ENCODE measurements at regions not wholly inside any gene's neighbourhood (a gene's known extent, or its start where the extent isn't known, plus 50 kb on each side); places are given as distances from the start of the nearest gene placed in this dataset.

GRCh38 chr15:98440917-98441316, 207.4 kb upstream of the IGF1R start:
- TF ChIP-seq CTCF (IDR thresholded peaks at IDR 0.05; ENCODE audit: insufficient read depth, low read length, poor library complexity, severe bottlenecking): no peak
- no peak for TF ChIP-seq EZH2phosphoT487 (conservative IDR thresholded peaks at IDR 0.05; ENCODE audit: low read length)
